K562 (cell line): ENCODE measurements at regions not wholly inside any gene's neighbourhood (a gene's known extent, or its start where the extent isn't known, plus 50 kb on each side); places are given as distances from the start of the nearest gene placed in this dataset.

Source experiments
- ATAC-seq: fragments of 200-7000 bp; cut with Tn5 transposase; 3 replicates; pipeline ENCODE4 v1.9.1; 2020; ENCODE audit warnings: moderate library complexity
- BruUV-seq: library from RNA; stranded (reverse); fragments of 400-500 nt; replicated peaks from 2 replicates; lab custom pipeline; 2021; lab: Mats Ljungman, UMichigan
- CTCF ChIA-PET: fragments of 300-600 bp; formaldehyde crosslinking; extraction: SDS; loops from one replicate; lab custom pipeline; 2021; ENCODE audit warnings: low intra/inter-chr PET ratio; lab: Yijun Ruan, JAX
- POLR2A ChIA-PET: fragments of 300-600, 350-650 bp; sonication (Branson Sonifier 250); formaldehyde crosslinking; extraction: SDS; loops from one replicate; lab custom pipeline; 2021; ENCODE audit warnings: antibody characterized with exemption, inconsistent platforms; lab: Yijun Ruan, JAX
- DNase-seq, 4 experiments: peaks; one replicate each; pipeline versions ENCODE4 v3.0.0 to v3.0.0-alpha.2; 2011 to 2018; ENCODE audit warnings: low spot score in 3 of 4, mixed read lengths in 3 of 4; ENCODE audit errors: extremely low read depth in 1 of 4
- FAIRE-seq: peaks from 2 replicates; lab custom pipeline; 2011; peaks lifted over from hg19 to GRCh38; lab: Jason Lieb, UNC
- H2AFZ ChIP-seq: 2 replicates; pipeline ENCODE4 v1.6.0; 2011; ENCODE audit warnings: low read depth, low read length, control low read depth, inconsistent platforms
- H3K27ac ChIP-seq: fragments of 200-600 bp; 3 replicates; pipeline ENCODE4 v1.8.0; 2011; ENCODE audit warnings: low read depth, mild to moderate bottlenecking, control low read depth, inconsistent platforms, low read length, moderate library complexity, mixed read lengths; ENCODE audit errors: extremely low read depth
- H3K27me3 ChIP-seq, 2 experiments: fragments of 300-600 bp in 1 of 2; 2 replicates in 1 of 2; 3 replicates in 1 of 2; pipeline versions ENCODE4 v1.6.0 to v1.8.0; 2011; ENCODE audit warnings: inconsistent platforms in 2 of 2, low read length in 2 of 2, mild to moderate bottlenecking in 1 of 2, mixed read lengths in 1 of 2, moderate library complexity in 1 of 2; ENCODE audit not compliant: control insufficient read depth in 2 of 2, insufficient read depth in 2 of 2
- H3K36me3 ChIP-seq: fragments of 300-600 bp; 3 replicates; pipeline ENCODE4 v1.8.0; 2011; ENCODE audit warnings: mild to moderate bottlenecking, low read length, inconsistent platforms; ENCODE audit not compliant: control insufficient read depth, insufficient read depth
- H3K4me1 ChIP-seq, 2 experiments: fragments of 200-600 bp in 1 of 2; replicated peaks in 1 of 2; 2 replicates in 1 of 2; 3 replicates in 1 of 2; pipeline versions ENCODE4 v1.5.1 to v1.8.0; 2011; ENCODE audit warnings: inconsistent platforms in 2 of 2, low read length in 2 of 2, mild to moderate bottlenecking in 1 of 2, mixed read lengths in 1 of 2, moderate library complexity in 1 of 2; ENCODE audit not compliant: control insufficient read depth in 2 of 2, insufficient read depth in 2 of 2
- H3K4me2 ChIP-seq: 2 replicates; pipeline ENCODE4 v1.6.1; 2011; ENCODE audit warnings: low read length, control low read depth, inconsistent platforms, mixed read lengths; ENCODE audit not compliant: insufficient read depth
- H3K4me3 ChIP-seq: fragments of 200-600 bp; sonication (generic), shearing (Covaris generic); 2 replicates; pipeline ENCODE4 v1.5.1; 2016; ENCODE audit warnings: control low read depth, inconsistent platforms
- H3K79me2 ChIP-seq: fragments of 200-600 bp; 3 replicates; pipeline ENCODE4 v1.8.0; 2011; ENCODE audit warnings: low read length, inconsistent platforms; ENCODE audit not compliant: control insufficient read depth, insufficient read depth
- H3K9ac ChIP-seq, 2 experiments: 2 replicates each; pipeline versions ENCODE4 v1.6.0 to v1.6.1; 2011; ENCODE audit warnings: low read depth in 2 of 2, low read length in 2 of 2, control low read depth in 1 of 2, inconsistent platforms in 1 of 2, mild to moderate bottlenecking in 1 of 2, mixed read lengths in 1 of 2; ENCODE audit not compliant: insufficient read depth in 1 of 2
- H3K9me1 ChIP-seq: one replicate; pipeline ENCODE4 v1.6.0; 2011; ENCODE audit warnings: inconsistent platforms, mild to moderate bottlenecking, low read length, moderate library complexity; ENCODE audit not compliant: control insufficient read depth, insufficient read depth
- H3K9me3 ChIP-seq: replicated peaks from 2 replicates; pipeline ENCODE4 v1.5.1; 2011; ENCODE audit warnings: low read depth, low read length, inconsistent platforms; ENCODE audit not compliant: control insufficient read depth, insufficient read depth
- H4K20me1 ChIP-seq: replicated peaks from 2 replicates; pipeline ENCODE4 v1.6.1; 2011; ENCODE audit warnings: low read length, inconsistent platforms, mixed read lengths; ENCODE audit not compliant: control insufficient read depth, insufficient read depth
- FOXM1 ChIP-seq, 2 experiments: fragments of 450-650 bp in 1 of 2; sonication (generic) in 1 of 2; formaldehyde crosslinking in 1 of 2; IDR thresholded peaks; 2 replicates each; pipeline versions ENCODE4 v1.6.1 to v1.9.0; 2017 to 2022; ENCODE audit warnings: low read depth in 2 of 2, mild to moderate bottlenecking in 2 of 2, missing genetic modification reagents in 1 of 2, moderate library complexity in 1 of 2
- MTF1 ChIP-seq: fragments of 250-450 bp; sonication (Bioruptor Pico); IDR thresholded peaks from 2 replicates; pipeline ENCODE4 v1.9.0; 2021; ENCODE audit warnings: moderate library complexity, mild to moderate bottlenecking, inconsistent platforms, borderline replicate concordance
- MXI1 ChIP-seq: IDR thresholded peaks from 2 replicates; pipeline ENCODE4 v1.6.1; 2011; ENCODE audit warnings: low read depth, mild to moderate bottlenecking, improper control_type of control experiment, low read length
- NEUROD1 ChIP-seq: fragments of 150-350 bp; IDR thresholded peaks from 2 replicates; pipeline ENCODE4 v1.6.1; 2014; ENCODE audit warnings: borderline replicate concordance, low read length, low read depth; ENCODE audit not compliant: partially characterized antibody
- NFE2 ChIP-seq: IDR thresholded peaks from 2 replicates; pipeline ENCODE4 v1.6.1; 2014; ENCODE audit warnings: antibody characterized with exemption, low read depth
- OTX1 ChIP-seq: fragments of 450-650 bp; formaldehyde crosslinking; IDR thresholded peaks from 2 replicates; pipeline ENCODE4 v1.4.0; 2022; ENCODE audit warnings: mild to moderate bottlenecking
- PHF21A ChIP-seq: fragments of 450-650 bp; IDR thresholded peaks from 2 replicates; pipeline ENCODE4 v1.6.1; 2017; ENCODE audit warnings: low read depth, borderline replicate concordance
- POLR2AphosphoS2 ChIP-seq: IDR thresholded peaks from 2 replicates; pipeline ENCODE4 v1.6.1; 2012; ENCODE audit warnings: low read length, improper control_type of control experiment
- XRCC5 ChIP-seq: fragments of 200-400 bp; formaldehyde crosslinking; IDR thresholded peaks from 2 replicates; pipeline ENCODE4 v1.6.1; 2017; ENCODE audit warnings: low read depth, mild to moderate bottlenecking, low read length
- ZNF165 ChIP-seq: fragments of 250-450 bp; sonication (Bioruptor Pico); IDR thresholded peaks from 2 replicates; pipeline ENCODE4 v1.4.0; 2020; ENCODE audit warnings: borderline replicate concordance
- WGBS: fragments of 100-300 bp; shearing (Covaris generic); methylation state at CpG from one replicate; pipeline ENCODE4 v1.1.6; 2016; ENCODE audit warnings: low coverage, mixed read lengths; ENCODE audit not compliant: insufficient coverage; ENCODE audit errors: missing lambda C conversion rate; 5-methylcytosine and 5-hydroxymethylcytosine counted together
- in situ Hi-C: fragments of 300-500 bp; cut with MboI; formaldehyde crosslinking; loops from 4 replicates; pipeline ENCODE4 v1.15.0; 2018; ENCODE audit warnings: inconsistent platforms, mixed read lengths
- intact Hi-C: fragments of 100-400 bp; cut with micrococcal nuclease; formaldehyde crosslinking; loops from 2 replicates; pipeline ENCODE4 v1.14.2; 2022
- TF ChIP-seq, protein P1 (sequence below), 2 experiments: fragments of 450-650 bp in 1 of 2; sonication (generic) in 1 of 2; formaldehyde crosslinking in 1 of 2; IDR thresholded peaks in 1 of 2; conservative IDR thresholded peaks in 1 of 2; 2 replicates each; pipeline versions ENCODE4 v1.6.1 to v1.8.1; 2016 to 2023; ENCODE audit warnings: mild to moderate bottlenecking in 2 of 2, moderate library complexity in 2 of 2, inconsistent platforms in 1 of 2, missing genetic modification reagents in 1 of 2
- TF ChIP-seq, protein P2 (sequence below): fragments of 250-450 bp; sonication (Bioruptor Pico); IDR thresholded peaks from 2 replicates; pipeline ENCODE4 v1.9.0; 2021; ENCODE audit warnings: mild to moderate bottlenecking, inconsistent platforms

DNA sequence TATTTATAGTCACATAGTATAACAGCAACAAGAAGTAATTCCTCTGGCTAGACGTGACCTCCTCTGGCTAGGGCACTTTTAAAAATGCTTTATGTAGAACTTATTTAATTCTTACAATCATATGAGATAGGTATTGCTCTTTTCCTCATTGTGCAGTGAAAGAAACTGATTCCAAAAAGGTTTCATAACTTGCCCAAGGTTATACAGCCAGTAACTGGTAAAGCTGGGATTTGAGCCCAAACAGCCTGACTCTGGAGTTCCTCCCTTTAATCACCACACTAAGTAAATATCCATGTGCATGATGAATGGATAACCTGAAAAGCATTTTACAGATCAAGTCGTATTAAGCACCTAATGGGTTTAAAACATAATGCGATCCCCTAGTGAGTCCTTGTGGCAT, 214.6 kb downstream of the PRL start (continued):
- TF ChIP-seq, protein P1, sequence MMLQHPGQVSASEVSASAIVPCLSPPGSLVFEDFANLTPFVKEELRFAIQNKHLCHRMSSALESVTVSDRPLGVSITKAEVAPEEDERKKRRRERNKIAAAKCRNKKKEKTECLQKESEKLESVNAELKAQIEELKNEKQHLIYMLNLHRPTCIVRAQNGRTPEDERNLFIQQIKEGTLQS (IDR thresholded peaks at IDR 0.05): no peak
- TF ChIP-seq, protein P1 (CRISPR knock-in tag; conservative IDR thresholded peaks at IDR 0.05): no peak
- TF ChIP-seq PHF21A (no peak), OTX1 (CRISPR knock-in tag) (no peak), MTF1 (CRISPR knock-in tag) (no peak)

DNA sequence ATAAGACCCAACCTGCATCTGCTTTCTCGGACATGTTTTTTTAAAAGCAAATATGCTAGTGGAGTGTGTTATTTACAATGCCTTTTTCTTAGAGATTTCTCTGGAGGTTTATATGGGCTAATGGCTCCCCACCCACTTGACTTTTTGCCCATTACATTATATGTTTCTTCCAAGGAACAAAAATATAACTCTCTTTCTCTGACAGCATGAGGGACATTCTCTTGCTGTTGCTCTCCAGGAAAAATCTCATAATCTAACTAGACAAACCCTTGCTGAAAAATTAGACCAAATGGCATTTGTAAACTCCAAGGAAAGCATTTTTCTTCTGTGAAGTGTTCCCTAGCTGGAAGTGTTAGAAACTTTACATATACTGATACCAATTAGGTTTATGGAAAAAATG, 213.7 kb downstream of the PRL start:
- Histone ChIP-seq H3K27me3 (no peaks in the 10 kb centered on the region), H4K20me1 (no peaks in the 10 kb centered on the region), H3K4me1 (peaks cover 0 to 6% of the 10 kb centered on the region in 2 experiments; a peak in 2 of 5 replicates), H3K27ac (no peak overlapping the region), H3K9me1 (no peaks in the 10 kb centered on the region), H3K4me3 (no peak overlapping the region)
- FAIRE-seq (no peak), ATAC-seq (no peak)
- TF ChIP-seq FOXM1 (IDR thresholded peaks at IDR 0.05; ENCODE audit: low read depth) (no peak), FOXM1 (CRISPR knock-in tag; IDR thresholded peaks at IDR 0.05; ENCODE audit: low read depth) (no peak), ZNF165 (no peak), POLR2AphosphoS2 (no peak), MXI1 (no peak), NEUROD1 (no peak), NFE2 (no peak), XRCC5 (no peak)
- TF ChIP-seq, protein P2, sequence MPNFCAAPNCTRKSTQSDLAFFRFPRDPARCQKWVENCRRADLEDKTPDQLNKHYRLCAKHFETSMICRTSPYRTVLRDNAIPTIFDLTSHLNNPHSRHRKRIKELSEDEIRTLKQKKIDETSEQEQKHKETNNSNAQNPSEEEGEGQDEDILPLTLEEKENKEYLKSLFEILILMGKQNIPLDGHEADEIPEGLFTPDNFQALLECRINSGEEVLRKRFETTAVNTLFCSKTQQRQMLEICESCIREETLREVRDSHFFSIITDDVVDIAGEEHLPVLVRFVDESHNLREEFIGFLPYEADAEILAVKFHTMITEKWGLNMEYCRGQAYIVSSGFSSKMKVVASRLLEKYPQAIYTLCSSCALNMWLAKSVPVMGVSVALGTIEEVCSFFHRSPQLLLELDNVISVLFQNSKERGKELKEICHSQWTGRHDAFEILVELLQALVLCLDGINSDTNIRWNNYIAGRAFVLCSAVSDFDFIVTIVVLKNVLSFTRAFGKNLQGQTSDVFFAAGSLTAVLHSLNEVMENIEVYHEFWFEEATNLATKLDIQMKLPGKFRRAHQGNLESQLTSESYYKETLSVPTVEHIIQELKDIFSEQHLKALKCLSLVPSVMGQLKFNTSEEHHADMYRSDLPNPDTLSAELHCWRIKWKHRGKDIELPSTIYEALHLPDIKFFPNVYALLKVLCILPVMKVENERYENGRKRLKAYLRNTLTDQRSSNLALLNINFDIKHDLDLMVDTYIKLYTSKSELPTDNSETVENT (CRISPR knock-in tag): no peak
- TF ChIP-seq, all 486 proteins: peak for 0
- intact Hi-C loops: no loop called here
- Histone ChIP-seq H2AFZ (peak overlapping the region; percentile 44), H3K9ac (no peak overlapping the region), H3K9me3 (no peaks in the 10 kb centered on the region), H3K4me2 (no peak overlapping the region), H3K36me3 (no peaks in the 10 kb centered on the region), H3K79me2 (no peaks in the 10 kb centered on the region)
- DNase-seq: no peak
- CTCF ChIA-PET: no interaction called here
- WGBS: 16% methylated on average over 1 of the region's 1 CpG
- no TSS peak for BruUV-seq
- in situ Hi-C loops: no loop called here
- POLR2A ChIA-PET: interaction anchor here (0.8 kb wide), 1 partner anchor 8 kb away, joined by 3 read pairs; no protein-coding TSS in a partner anchor
